Suppressor macrophage treated with lipopolysaccharide for 1 hour (primary cell): ENCODE measurements at regions not wholly inside any gene's neighbourhood (a gene's known extent, or its start where the extent isn't known, plus 50 kb on each side); places are given as distances from the start of the nearest gene placed in this dataset.
"Not testable (repeated sequence)": the region's sequence is repeated elsewhere in the genome, so short reads cannot be mapped to it uniquely, and the experiment has no call there.

Experiments used
- DNase-seq, 3 donors: peaks; one replicate each; pipeline ENCODE4 v3.0.0-alpha.2; 2020 to 2022

DNA sequence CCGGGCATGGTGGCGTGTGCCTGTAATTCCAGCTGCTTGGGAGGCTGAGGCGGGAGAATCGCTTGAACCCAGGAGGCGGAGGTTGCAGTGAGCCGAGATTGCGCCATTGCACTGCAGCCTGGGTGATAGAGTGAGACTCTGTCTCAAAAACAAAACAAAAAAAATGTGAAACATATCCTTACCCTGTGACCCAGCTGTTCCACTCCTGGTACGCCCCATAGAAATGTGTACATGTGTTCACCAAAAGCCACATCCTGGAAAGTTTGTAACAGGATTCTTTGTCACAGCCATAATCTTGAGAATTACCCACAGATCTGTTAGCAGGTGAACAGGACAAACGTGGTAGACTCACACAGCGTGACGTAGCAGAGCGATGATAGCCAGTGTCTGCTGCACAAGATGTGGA is 71.2 kb upstream of the RFLNA start:
- not testable (repeated sequence) for DNase-seq

DNA sequence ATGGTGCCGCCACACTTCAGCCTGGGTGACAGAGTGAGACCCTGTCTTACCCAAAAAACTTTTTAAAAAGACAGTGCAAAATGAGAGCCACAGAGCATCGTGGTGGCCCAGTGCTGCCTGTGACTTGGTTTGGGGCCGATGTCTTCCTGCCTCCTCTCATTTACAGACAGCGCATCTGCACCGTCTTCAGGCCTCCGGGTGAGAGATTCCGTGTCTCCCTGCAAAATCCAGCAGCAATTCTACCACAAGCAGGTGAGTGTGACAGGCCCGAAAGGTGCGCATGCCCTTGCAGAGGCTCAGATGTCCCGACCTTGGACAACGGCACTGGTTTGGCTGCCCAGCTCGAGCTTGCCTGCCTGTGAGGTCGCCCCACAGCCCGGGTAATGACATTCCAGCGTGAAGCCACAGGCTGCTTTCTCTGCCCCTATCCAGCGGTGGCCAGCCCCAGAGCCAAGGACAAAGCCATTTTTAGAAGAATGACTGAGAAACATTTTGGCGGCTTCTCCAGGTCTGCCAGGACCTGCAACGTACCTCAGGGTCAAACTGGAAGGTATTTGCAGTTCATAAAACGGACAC is 70.3 kb upstream of the RFLNA start:
- DNase-seq: no peak

DNA sequence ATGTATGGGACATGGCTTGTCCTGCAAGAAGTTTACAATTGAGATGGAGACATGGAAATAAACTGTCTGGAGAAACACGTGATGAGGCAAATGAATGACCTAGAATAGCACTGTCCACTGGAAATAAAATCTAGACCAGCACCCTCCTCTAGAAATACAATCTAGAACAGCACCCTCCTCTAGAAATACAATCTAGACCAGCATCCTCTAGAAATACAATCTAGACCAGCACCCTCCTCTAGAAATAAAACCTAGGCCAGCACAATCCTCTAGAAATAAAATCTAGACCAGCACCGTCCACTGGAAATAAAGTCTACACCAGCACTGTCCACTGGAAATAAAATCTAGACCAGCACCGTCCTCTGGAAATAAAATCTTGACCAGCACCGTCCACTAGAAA is 69.2 kb upstream of the RFLNA start:
- DNase-seq: no peak

DNA sequence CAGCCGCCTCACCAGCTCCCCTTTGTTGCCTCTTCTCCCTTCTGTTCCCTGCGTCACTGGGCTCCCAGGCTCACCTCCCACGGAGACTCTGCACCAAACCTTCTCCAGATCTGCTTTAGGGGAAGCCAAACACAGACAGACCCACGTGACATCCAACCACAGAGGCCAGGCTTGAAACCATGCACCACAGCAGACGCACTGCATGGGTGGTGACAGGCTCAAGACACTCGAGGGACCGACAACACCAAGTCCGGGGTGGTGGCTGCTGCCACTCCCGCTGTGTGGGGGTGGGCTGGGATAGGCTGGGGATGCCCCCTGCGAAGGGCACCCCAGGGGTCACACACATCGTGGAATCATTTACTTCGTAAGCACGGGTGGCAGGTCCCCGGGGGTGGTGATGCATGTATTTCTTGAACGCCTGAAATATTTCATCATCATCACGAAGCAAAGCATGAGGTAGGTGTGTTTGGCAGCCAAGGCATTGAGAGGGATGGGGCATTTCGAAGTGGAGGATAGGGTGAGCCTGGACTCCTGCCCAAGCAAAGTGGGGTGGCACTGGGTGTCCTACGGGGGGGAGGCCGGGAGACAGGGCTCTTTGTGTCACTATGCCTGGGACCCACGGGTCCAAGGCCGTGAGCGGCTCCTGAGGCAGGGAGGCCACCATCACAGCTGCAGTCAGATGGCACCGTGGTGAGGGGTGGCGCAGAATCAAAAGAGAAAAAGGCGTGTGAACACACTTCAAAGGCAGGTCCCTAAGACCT is 66.8 kb upstream of the RFLNA start:
- peak in 1 of 3 donors; percentile 12 for DNase-seq

DNA sequence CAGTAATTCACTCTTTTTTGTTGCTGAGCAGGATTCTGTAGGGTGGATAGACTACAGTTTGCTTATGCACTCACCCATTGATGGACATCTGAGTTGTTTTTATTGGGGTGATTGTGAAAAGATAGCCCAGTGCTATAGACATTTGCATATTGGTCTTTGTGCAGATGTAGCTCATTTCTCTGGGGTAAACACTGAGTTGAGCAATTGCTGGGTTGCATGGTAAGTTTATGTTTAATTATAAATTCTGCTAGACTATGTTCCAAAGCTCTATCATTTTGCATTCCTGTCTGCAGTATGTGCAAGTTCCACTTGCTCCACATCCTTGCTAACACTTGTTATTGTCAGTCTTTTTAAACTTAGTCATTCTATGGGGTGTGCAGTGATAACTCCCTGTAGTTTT is 65.4 kb upstream of the RFLNA start:
- no peak for DNase-seq

DNA sequence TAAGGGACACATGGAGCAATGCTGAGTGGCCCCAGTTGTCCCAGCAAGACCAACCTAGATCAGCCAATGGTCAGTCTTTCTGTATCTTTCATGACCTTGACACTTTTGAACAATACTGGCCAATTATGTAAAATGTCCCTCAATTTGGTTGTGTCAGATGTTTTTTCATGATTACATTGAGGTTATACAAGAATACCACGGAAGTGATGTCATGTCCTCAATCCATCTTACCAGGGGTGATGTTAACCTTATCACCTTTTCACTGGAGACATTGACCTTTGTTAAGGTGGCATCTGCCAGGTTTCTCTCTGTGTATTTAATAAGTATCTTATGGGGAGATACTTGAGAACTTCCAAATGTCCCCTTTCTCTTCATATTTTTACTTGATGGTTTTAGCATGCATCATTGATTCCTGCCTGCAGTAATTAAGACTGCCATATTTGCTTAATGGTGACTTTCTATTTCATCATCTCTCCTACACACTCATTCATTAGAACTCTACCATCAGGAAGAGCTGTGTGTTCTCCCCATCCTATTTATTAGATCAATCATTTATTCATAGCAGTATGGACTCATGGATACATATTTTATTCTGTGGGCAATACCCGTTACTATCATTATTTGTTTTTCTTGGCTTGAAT is 64.7 kb upstream of the RFLNA start:
- DNase-seq: no peak

DNA sequence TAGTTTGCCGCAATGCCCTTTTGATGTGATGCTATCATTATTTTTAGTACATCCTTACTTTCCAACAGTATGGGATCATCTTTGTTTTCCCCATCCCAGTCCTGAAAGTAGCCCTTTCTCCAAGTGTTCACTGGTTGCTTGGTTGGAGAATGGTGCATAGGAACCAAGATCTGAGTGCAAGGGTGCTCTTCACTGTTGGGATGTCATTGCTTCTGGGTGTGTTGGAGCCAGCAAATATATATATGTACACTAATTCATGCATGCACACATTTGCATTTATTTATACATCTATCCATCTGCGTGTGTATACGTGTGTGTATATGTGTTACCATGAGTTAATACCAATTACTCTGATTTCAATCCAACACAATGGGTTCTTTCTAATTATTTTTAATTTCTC is 64.1 kb upstream of the RFLNA start:
- DNase-seq: no peak

DNA sequence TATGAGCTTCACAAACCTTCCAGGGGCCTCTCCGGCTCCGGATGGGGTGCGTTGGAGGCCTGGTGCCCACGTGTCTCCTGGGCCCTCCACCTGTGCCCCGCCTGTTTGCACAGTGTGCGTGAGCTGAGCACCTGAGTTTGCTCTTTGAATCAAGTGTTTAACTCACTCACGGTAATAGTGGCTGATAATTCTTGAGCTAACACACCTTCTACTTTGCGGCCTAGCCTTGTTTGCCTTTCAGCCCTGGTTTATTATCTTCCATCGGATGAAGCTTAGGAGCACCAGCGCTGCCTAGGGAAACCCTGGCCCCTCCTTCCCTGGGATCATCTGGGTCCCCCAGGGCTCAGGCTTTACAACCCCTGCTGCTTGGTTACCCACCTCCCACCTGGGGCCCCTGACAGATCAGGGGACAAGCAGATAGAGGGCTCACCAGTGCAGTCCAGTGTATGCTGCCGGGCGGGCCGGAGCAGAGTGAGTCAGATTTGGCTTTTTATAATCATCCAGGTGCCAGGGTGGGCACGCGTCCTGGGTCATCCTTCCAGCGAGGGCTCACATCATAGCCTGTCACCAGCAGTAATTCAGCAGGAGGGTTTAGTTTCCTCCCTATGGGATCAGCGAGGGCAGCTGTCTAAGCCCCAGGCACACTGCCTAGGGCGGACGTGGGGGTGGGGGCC is 62.8 kb upstream of the RFLNA start:
- DNase-seq: no peak

DNA sequence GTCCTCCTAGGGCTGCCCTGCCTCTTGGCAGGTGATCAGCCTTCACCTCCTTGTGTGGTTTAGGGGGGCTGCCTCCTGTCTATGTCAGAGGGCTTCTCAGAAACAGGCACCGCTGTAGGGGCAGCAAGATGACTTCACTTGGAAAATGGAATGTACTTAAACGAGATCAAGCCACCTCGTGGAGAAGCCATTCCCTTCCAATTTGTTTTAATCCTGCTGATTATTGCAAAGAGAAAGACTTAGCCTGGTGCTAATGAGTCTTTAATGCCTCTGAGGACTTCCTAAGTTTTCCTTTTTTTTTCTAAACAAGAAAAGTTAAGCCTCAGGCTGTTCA is 62.3 kb upstream of the RFLNA start:
- DNase-seq: no peak

DNA sequence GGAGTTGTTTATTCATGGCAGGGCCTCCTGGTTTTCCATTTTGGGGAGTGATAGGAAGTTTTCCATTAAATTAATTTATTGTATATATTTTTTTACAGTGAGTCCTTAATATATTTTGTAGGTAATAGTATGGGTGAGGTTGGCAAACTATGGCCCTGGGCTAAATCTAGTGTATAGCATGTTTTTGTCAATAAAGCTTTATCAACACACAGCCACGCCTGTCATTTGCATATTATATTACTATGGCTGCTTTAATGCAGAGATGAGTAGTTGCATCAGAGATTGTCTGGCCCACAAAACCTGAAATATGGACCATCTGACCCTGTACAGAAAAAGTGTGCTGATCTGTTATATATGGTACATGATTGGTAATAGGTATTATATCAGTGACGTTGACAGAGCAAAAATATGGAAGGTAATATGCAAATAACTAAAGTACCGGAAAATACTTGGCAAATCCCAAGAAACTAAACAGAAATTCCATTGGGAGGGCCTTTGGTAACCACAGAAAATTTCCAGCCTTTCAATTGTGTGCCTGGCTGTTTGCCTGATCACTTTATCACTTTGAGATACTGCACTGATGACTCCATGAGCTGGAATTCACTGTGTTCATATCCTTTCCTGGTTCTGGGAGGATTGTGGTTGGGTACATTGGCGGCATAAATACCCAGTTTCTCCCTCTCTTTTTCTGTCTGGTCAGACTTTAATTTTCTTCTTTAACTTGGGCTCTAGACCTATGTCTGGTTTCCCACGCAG is 61.7 kb upstream of the RFLNA start:
- peak in 2 of 3 donors; percentile 8 to 24 for DNase-seq

DNA sequence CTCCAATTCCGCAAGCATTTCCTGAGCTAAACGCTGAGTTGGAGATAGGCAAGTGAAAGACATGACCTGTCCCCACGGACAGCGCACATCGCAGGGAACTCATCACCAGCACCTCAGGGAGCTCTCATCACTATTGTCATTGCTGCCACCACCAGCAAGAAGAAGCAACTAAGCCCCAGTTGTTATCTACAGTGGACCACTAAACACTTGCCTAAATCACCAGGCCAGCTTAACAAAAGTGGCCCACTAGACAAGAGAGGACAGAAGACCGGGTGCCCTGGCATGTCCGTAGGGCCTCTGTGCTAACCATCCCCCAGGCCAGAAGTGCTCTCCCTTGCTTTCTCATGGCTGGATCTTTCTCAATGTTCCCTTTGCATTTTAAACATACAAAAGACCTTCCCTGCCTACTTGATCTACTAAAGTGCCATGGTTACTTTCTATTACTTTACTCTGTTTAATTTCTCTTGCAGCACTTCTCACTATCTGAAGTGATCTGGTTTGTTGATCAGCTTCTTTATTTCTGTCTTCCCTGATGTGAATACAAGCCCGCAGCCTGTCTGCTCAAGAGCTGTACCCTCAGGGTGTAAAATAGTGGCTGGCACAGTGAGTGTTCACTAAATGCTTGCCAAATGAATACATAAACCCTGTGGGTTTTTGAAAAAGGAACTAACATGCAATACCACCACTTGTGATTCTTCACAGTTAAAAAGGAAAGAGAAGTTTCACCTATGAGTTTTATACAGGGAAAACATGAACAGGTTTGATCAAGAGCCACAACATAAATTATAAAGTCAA is 60.9 kb upstream of the RFLNA start:
- DNase-seq: peak; percentile 29 to 51 (median 38)

DNA sequence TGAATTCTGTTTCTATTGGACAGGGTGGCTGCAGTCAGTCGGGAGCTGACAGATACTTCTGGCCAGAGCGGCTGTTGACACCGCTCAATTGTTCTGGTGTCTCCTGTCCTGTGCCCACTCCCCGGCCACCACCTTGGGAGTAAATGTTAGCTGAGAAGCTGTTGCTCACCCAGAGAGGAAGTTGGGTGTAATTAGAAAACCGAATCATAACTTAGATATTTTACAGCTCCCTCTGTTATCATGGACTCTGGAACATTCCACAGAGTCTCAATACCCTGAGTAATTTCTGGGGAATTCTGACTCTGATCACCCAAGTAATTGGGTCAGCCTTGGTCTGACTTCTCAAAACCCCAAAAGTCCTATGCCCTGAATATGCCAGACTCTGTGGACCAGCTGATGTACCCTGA is 58.3 kb upstream of the RFLNA start:
- no peak for DNase-seq

DNA sequence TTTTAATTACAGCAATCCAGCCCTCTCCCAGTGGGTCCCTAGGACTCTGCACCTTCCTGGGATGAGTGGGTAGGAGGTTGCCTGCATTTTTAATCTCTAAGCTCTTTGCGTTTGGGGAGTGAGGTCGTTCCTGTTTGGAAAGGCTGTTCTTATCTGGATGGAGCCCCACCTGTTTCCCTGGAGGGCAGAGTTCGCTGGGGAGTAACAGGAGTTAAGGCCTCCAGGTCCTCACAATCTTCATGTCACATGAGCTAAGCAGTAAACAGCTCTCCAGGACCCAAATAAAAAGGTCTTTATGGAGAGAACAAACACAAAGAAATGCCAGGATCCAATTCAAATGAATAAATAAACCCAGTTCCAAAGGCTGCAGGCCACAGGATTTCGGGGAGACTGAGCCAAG is 56.0 kb upstream of the RFLNA start:
- no peak for DNase-seq

DNA sequence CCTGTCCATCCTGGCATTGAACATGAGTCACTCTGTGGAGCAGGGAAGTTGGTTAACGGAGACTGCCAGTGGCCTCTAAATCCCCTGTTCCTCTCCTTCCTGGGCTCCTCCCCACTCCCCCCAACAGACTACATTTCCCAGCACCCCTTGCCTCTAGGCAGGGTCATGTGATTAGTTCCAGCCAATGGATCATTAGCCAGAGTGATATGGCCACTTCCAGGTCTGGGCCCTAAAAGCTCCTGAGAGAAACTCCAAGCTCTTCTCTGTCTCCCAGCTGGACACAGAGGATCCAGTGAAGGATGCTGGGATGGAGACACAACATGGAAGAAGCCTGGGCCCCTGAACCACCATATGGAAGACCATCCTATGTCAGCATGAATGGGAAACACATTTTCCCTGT is 54.4 kb upstream of the RFLNA start:
- DNase-seq: peak in 1 of 3 donors; percentile 26

DNA sequence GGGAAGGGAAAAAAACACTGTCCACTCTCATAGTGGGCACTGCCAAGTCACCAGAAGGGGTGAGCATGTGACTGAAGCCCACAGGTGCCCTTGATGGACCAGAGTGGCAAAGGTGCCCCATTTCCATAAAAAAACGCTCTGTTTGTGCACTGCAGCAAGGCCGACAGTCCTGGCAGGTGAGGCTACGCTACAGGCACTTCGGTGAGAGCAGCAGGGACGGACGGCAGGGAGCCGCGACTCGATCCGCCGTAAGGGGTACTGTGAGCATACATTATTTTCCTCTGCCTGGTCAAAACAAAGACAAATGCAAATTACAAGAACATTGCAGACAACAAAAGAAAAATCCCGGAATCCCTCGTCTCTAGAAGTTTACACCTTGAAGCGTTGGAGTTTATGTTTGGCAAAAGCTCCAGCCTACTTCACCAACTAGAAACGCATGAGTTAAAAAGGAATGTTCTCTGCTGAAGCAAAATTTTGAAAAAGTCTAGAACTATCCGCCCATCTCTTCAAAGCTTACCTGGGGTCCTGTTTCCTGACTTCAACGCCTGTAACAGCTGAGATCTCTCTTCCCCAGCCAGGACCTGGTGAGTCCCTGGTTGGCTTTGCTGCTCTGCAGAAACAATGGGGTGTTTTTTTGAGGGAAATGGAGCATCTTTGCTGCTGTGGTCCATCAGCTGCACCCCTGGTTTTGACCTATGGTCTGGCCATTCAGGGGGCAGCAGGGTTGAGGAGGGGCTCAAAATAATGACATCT is 52.9 kb upstream of the RFLNA start:
- DNase-seq: no peak

DNA sequence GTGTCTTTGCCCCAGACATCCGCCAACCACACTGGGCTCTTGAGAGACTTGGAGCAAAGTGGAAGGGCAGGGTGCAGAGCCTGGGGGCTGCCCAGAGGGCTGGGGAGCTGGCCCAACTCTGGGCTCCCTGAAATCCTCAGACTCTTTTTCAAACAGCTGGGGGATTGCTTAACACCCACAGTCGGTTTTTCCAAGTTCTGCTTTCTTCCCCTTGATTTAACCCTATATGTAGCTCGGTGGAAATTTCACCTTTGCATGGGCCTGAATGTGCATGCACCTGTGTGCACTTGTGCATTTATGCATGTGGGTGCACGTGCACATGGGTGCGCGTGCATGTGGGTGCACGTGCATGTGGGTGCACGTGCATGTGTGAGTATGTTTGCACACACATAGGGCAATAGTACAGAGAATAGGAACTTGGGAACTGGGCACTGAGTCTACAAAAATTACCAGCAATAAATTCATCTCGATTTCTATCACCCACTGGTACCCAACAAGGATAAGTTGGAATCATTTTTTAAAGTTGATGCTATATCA is 52.3 kb upstream of the RFLNA start:
- peak; percentile 71 to 79 (median 75) for DNase-seq

DNA sequence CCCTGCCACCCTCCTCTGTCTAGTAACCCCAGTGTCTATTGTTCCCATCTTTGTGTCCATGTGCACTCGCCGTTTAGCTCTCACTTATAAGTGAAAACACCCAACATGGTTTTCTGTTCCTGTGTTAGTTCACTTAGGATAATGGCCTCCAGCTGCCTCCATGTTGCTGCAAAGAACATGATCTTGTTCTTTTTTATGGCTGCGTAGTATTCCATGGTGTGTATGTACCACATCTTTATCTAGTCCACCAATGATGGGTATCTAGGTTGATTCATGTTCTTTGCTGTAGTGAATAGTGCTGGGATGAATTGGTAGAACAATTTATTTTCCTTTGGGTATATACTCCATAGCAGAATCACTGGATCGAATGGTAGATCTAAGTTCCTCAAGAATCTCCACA is 51.0 kb upstream of the RFLNA start:
- no peak for DNase-seq
